ENCODE measurements at regions not wholly inside any gene's neighbourhood (a gene's known extent, or its start where the extent isn't known, plus 50 kb on each side); places are given as distances from the start of the nearest gene placed in this dataset.

DNA sequence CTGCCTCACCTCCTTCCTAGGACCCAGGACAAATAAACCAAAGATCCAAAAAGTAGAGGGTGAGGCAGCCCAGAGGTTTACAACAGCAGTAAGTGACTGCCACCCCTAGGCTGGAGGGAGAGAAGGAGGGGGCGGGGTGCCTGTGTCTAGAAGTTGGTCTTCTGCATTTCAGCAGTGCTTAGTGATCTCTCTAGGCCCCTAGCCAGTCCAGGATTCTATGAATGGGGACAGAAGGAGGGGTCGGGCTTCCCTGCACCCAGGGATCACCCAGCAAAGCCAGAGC lies 62.8 kb upstream of the KDM7A start:
- TF ChIP-seq, protein P1, sequence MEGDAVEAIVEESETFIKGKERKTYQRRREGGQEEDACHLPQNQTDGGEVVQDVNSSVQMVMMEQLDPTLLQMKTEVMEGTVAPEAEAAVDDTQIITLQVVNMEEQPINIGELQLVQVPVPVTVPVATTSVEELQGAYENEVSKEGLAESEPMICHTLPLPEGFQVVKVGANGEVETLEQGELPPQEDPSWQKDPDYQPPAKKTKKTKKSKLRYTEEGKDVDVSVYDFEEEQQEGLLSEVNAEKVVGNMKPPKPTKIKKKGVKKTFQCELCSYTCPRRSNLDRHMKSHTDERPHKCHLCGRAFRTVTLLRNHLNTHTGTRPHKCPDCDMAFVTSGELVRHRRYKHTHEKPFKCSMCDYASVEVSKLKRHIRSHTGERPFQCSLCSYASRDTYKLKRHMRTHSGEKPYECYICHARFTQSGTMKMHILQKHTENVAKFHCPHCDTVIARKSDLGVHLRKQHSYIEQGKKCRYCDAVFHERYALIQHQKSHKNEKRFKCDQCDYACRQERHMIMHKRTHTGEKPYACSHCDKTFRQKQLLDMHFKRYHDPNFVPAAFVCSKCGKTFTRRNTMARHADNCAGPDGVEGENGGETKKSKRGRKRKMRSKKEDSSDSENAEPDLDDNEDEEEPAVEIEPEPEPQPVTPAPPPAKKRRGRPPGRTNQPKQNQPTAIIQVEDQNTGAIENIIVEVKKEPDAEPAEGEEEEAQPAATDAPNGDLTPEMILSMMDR (IDR thresholded peaks at IDR 0.05 in 8 of 11, conservative IDR thresholded peaks at IDR 0.05 in 3 of 11): no peak
- no peak for TF ChIP-seq POLR2AphosphoS5 (IDR thresholded peaks at IDR 0.05)
